Prostate gland (tissue), 2 donors: ENCODE measurements at regions not wholly inside any gene's neighbourhood (a gene's known extent, or its start where the extent isn't known, plus 50 kb on each side); places are given as distances from the start of the nearest gene placed in this dataset.

ENCODE experiments used
- CTCF ChIP-seq, 4 experiments: fragments of 200-600 bp in 2 of 4; fragments of 450-650 bp in 2 of 4; sonication (generic) in 2 of 4; IDR thresholded peaks; 1 replicate in 3 of 4; 2 replicates in 1 of 4; pipeline ENCODE4 v1.5.1; 2016 to 2019; ENCODE audit warnings: antibody characterized with exemption in 4 of 4, mild to moderate bottlenecking in 2 of 4, moderate library complexity in 2 of 4
- POLR2A ChIP-seq: fragments of 450-650 bp; IDR thresholded peaks from one replicate; pipeline ENCODE4 v1.6.1; 2016; ENCODE audit warnings: antibody characterized with exemption, mild to moderate bottlenecking
- POLR2AphosphoS5 ChIP-seq: sonication (generic); formaldehyde crosslinking; IDR thresholded peaks from one replicate; pipeline ENCODE4 v1.6.1; 2017; ENCODE audit warnings: antibody characterized with exemption

- no peak for TF ChIP-seq POLR2A
- TF ChIP-seq CTCF (IDR thresholded peaks at IDR 0.05): no peak
- TF ChIP-seq POLR2AphosphoS5: no peak
These were observed 51.5 kb upstream of the HS3ST2 start for GRCh38 chr16:22762486-22762885.
